HG03135 (cell line): ENCODE measurements at regions not wholly inside any gene's neighbourhood (a gene's known extent, or its start where the extent isn't known, plus 50 kb on each side); places are given as distances from the start of the nearest gene placed in this dataset.

Source experiments
- ATAC-seq: cut with Tn5 transposase; IDR thresholded peaks from one replicate; pipeline ENCODE4 v1.9.1; 2021; ENCODE audit warnings: mild to moderate bottlenecking, moderate library complexity; ENCODE audit not compliant: unreplicated experiment

DNA sequence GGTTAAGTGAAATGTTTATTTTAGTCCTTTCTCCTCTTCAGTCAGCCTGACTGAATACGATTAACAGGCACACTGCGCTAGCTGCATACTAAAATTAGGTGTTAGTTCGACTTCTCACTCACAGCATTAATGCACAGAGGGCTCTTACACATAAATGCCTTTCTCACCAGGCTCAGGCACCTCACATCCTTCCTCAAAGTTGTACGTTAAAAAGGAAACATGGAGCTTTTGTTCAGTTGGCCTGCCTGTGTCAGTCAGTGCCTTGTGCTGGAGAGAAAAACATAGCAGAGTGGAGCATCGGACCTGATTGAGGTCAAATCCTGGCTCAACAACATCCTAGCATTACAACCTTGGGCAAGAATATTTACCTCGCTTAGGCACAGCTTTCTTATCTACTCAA is 236.0 kb upstream of the ZNF462 start:
- ATAC-seq = no peak

GRCh38 chr9:106632621-106633020 is 230.3 kb upstream of the ZNF462 start:
- ATAC-seq = no peak

DNA sequence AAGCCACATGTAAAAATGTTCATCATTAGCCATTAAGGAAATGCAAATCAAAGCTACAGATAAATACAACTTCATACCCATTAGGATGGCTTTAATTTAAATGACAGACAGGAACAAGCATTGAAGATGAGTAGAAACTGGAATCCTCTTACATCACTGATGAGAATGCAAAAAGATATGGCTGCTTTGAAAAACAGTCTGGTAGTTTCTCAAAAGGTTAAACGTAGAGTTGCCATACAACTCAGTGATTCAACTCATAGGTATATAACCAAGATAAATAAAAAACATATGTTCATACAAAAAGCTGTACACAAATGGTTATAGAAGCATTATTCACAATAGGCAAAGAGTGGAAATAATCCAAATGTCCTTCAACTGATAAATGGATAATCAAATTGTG is 228.8 kb upstream of the ZNF462 start:
- ATAC-seq = no peak

- no peak for ATAC-seq
These were observed 228.3 kb upstream of the ZNF462 start for GRCh38 chr9:106634641-106635040.

- ATAC-seq = no peak
These were observed 225.5 kb upstream of the ZNF462 start for GRCh38 chr9:106637486-106637885.

GRCh38 chr9:106639873-106640568 is 222.9 kb upstream of the ZNF462 start:
- no peak for ATAC-seq

GRCh38 chr9:106643211-106643930 is 219.6 kb upstream of the ZNF462 start:
- ATAC-seq = no peak

- ATAC-seq = no peak
These were observed 218.3 kb upstream of the ZNF462 start for GRCh38 chr9:106644661-106645060.

GRCh38 chr9:106648799-106649198 is 214.2 kb upstream of the ZNF462 start:
- no peak for ATAC-seq

GRCh38 chr9:106649664-106650063 is 213.3 kb upstream of the ZNF462 start:
- no peak for ATAC-seq

- ATAC-seq = no peak
These were observed 209.8 kb upstream of the ZNF462 start for GRCh38 chr9:106653213-106653612.

DNA sequence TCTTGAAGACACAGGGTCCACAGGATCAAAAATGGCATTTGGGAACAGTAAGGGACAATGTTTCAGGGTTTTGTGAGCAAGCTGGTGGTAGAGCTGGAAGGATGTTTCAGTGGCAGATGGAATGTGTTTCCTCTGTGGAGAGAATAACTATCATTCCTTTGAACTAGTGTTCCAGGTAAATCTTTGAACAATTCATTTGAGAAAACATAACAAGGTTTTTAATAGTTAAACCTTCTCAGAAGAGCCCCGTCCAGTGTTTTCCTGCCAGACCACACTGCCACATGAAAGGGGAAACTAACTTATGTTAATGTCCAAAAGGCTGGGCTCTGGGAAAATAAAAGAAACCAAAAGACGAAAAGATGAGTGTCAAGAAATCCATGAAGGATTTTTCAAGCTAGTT is 207.0 kb upstream of the ZNF462 start:
- ATAC-seq = no peak

DNA sequence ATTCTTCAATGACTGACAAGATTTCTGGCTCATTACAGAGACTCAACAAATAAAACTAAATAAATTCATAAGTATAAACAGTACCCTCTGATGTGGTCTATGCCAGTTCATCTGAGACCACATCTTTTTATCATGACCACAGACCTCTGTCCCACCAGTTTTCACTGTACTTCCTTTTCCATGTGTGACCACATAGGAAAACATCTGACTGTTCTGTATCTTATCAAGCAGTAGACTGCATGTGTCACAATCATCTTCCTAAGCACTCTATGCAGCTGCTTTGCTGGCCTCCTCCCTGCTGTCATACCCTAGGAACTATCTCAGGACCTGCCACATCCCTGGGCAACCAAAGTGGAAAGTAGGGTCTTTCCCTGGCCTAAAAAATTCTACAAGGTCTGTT is 205.0 kb upstream of the ZNF462 start:
- ATAC-seq = no peak

- no peak for ATAC-seq
These were observed 194.4 kb upstream of the ZNF462 start for GRCh38 chr9:106668534-106668933.

- no peak for ATAC-seq
These were observed 193.1 kb upstream of the ZNF462 start for GRCh38 chr9:106669835-106670234.

DNA sequence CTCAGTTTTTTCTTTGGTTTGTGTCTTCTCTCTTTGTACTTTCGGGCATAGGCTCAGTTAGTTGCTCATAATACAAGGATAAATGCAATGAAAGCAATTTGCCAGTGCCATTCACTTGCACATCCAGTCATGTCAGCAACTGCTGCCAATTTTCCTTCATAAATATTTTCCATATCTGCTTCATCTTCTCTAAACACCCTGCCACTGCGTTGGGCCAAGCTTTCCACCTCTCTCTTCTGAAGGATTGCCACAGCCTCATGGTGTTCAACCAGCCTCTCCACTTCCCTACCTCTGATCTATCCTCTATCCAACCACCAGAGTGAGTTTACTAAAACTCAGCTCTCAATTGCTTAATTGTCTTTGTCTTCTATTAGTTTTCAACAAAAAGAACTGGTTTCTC is 192.5 kb upstream of the ZNF462 start:
- no peak for ATAC-seq

GRCh38 chr9:106675780-106676179 is 187.2 kb upstream of the ZNF462 start:
- no peak for ATAC-seq

- ATAC-seq = no peak
These were observed 185.6 kb upstream of the ZNF462 start for GRCh38 chr9:106677374-106677773.

DNA sequence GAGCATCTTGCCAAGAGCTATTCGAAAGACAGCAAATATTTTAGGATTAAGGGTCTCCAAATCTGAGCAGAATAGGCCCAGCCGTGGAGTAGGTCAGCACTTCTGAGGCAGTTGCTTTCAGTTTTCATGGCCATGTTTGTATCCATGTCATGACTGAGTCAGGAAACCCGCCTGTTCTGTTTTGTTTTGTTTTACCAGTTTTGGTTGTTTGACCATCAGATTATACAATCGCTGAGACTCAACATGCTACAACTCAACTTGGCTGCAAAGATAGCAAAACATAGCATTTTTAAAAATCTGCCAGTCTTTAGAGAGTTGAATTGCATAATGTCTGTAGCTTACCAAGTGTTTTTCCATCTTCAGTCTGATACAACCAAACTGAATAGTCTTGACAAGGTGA is 185.1 kb upstream of the ZNF462 start:
- ATAC-seq = no peak

- ATAC-seq = no peak
These were observed 184.7 kb upstream of the ZNF462 start for GRCh38 chr9:106678273-106678672.

DNA sequence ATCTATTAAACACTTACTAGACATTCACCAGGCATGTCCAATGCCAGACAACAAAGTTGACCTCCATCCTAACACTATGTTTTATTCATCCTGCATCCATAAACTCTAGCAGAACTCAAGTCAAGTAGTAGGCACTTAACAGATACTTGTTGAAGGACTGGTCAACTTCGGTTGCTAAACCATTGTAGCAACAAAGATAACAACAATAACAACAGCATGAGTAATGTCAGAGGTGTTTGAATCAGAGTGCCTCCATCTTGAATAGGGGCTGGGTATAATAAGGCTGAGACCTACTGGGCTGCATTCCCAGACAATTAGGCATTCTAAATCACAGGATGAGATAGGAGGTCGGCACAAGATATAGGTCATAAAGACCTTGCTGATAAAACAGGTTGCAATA is 180.5 kb upstream of the ZNF462 start:
- no peak for ATAC-seq

DNA sequence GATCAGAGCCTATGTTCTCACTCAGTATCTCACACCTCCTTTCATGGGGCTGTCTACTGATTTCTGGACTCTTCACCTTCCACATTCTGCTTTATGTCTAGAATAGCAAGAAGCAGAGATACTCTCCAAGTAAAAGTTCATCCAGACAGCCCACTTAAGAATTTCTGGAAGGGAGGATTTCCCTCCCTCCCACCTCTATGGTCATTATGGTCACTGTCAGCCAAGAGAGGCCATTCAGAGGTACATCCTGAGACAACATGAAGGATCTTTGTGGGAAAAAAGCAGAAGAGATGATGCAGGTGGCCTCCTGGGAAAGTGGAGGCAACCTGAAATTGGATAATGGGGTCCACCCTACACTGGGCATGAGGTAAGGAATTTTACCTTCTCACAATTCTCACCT is 179.5 kb upstream of the ZNF462 start:
- ATAC-seq = no peak
